HG02970 (cell line): ENCODE measurements at regions not wholly inside any gene's neighbourhood (a gene's known extent, or its start where the extent isn't known, plus 50 kb on each side); places are given as distances from the start of the nearest gene placed in this dataset.

Source experiments
- ATAC-seq: cut with Tn5 transposase; IDR thresholded peaks from one replicate; pipeline ENCODE4 v1.9.1; 2021; ENCODE audit warnings: mild to moderate bottlenecking, moderate library complexity, moderate number of reproducible peaks; ENCODE audit not compliant: unreplicated experiment, low FRiP score

- ATAC-seq = no peak
Measured at GRCh38 chr12:127233016-127233415, 1034.0 kb upstream of the TMEM132C start.

DNA sequence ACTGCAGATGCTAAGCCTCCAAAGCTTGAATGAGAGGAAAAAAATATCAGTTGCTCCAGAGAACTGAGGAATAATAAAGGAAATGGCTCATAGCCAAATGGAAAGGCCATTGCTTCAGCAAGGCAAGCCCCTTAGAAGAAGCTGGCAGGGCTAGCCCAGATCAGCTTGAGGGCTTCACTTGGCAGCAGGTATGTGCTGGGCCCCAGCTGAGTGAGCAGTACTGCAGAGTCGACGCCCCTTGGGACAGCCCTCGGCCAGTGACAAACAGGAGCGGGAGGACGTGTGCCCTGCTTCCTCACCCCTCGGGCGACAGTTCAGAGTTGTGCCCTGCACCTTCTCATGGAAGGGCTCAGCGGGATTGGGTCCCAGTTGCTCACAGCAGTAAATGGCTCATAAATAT is 1031.2 kb upstream of the TMEM132C start:
- no peak for ATAC-seq

GRCh38 chr12:127236491-127236890 is 1030.5 kb upstream of the TMEM132C start:
- ATAC-seq = no peak

- no peak for ATAC-seq
Measured at GRCh38 chr12:127237151-127237550, 1029.8 kb upstream of the TMEM132C start.

GRCh38 chr12:127238107-127238506 is 1028.9 kb upstream of the TMEM132C start:
- no peak for ATAC-seq

GRCh38 chr12:127239781-127240180 is 1027.2 kb upstream of the TMEM132C start:
- ATAC-seq = no peak

GRCh38 chr12:127240249-127240929 is 1026.6 kb upstream of the TMEM132C start:
- ATAC-seq = no peak

DNA sequence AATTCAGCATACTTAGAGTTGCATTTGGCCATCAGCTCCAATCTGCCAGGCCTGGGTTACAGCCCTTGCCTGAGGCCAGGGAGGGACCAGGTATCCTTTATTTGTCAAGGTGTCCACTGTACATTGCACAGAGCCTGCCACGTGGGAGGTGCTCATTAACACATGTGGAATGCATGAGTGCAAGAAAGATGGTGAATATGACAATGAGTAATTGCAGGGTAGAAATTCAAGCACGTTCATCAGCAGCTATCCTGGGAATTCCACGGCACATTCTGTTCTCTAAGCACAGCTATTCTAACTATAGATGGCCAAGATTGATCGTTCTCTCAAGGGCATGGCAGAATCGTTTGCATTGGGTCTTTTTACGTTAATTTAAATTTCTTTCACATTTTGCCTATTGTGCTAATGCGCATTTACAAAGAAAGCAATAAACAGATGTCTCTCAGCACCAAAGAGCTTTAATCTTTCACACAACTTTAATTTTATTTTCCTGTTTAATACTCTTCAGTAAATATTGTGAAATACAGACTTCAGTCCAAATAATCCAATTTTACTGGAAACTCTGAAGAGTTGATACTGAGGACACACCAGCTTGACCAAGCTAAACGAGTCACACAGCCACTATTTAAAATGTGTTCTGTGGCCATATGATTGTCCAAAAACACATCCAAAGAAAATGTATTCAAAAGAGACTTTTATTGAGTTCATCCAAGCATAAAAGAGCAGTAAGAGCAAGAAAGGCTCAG is 1025.7 kb upstream of the TMEM132C start:
- ATAC-seq = no peak

- no peak for ATAC-seq
Measured at GRCh38 chr12:127245009-127245408, 1022.0 kb upstream of the TMEM132C start.

- no peak for ATAC-seq
Measured at GRCh38 chr12:127245437-127245836, 1021.5 kb upstream of the TMEM132C start.

DNA sequence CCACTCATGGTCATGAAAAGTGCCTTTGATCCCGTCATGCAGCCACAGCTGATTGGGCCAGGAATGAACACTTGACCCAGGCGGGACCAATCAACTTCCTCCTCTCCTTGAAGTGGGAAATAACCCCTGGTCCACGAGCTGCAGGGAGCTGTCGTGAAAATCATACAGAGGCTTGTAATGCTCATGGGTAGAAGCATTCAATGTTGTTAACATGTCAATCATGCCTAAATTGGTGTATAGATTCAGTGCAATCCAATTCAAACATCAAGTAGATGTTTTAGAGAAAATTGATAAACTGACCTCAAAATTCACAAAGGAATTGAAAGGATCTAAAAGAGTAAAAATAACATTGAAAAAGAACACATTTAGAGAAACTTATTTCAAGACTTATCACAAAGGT is 1019.0 kb upstream of the TMEM132C start:
- no peak for ATAC-seq

- no peak for ATAC-seq
Measured at GRCh38 chr12:127249428-127249827, 1017.5 kb upstream of the TMEM132C start.

- no peak for ATAC-seq
Measured at GRCh38 chr12:127253797-127254327, 1013.1 kb upstream of the TMEM132C start.

- ATAC-seq = no peak
Measured at GRCh38 chr12:127254420-127254955, 1012.5 kb upstream of the TMEM132C start.

DNA sequence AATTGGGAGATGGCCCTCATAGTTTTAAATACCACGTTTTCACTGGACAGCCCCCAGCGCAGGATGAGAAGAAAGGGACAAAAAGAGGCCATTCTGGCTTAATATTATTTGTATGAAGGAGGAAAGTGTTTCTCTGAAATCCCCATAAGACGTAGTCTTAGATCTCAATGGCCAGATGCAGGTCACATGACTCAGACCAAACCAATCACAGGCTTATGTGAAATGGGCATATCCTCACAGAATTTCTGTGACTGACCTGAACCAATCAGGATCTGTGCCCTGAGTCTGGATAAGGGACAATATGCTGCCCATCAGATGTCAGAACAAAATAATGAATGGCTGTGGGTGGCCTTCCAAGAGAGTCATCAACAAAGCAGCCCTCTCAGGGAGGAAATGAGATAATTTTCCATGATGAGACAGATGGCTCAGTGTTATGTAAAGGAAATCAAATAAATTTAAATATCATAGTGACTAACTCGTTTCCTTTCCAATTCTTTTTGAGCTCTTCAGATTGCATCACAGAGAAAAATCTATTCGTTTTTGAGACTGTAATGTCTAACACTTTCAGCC is 1009.5 kb upstream of the TMEM132C start:
- ATAC-seq = no peak

- no peak for ATAC-seq
Measured at GRCh38 chr12:127260531-127260930, 1006.4 kb upstream of the TMEM132C start.

DNA sequence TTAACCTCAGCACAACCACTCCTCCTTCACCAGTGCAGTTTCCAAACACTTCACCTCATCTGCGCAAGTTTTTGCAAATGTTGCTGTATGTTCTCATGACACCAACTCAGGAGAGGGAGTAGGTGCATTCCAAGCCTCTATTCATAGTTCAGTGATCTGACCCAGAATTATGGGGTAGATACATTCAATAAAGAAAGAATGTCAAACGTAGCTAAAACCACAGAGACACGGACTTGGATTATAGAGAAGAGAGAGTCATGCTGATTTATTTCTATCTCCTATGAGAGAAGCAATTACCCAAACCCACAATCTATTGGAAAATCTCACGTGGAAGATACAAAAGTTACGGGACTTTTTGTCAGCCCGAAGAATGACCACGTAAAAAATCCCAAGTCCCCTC is 1006.0 kb upstream of the TMEM132C start:
- no peak for ATAC-seq

DNA sequence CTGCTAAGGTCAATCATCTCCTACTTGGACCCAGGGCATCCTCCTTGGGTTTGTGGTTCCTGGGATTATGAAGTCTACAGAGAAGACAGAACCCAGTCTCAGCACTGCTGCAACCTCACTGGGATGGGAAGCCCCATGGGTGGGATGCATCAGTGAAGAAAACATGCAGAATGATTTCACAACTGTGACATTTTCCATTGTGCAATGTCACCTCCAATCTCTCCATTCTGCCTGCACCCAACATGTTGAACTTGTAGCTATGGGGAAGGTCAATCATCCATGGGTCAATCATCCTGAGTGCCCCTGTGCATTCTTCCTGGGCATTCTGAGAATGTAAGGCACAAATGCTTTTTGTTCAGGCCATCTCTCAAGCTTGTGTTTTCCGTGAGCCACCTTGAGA is 1004.4 kb upstream of the TMEM132C start:
- ATAC-seq = no peak

- no peak for ATAC-seq
Measured at GRCh38 chr12:127263621-127264020, 1003.3 kb upstream of the TMEM132C start.

DNA sequence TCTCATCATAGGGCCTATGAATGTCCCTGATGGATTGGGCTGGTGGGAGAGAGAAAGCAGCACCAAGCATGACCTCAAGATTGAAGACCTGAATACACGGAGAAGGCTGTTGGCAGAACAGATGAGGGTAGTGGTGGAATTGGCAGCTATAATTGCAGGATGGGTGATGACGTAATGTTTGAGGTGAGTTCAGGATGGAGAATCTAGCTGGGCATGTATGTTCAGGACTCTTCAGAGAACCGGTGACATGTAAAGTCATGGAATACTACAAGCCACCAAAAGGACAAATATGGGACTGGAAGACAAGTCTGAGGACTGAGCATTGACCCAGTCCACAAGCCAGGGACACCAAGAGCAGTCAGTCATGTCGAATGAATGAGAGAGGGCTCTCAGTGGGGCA is 999.8 kb upstream of the TMEM132C start:
- ATAC-seq = no peak

- ATAC-seq = no peak
Measured at GRCh38 chr12:127268213-127268612, 998.8 kb upstream of the TMEM132C start.
